ENCODE measurements at regions not wholly inside any gene's neighbourhood (a gene's known extent, or its start where the extent isn't known, plus 50 kb on each side); places are given as distances from the start of the nearest gene placed in this dataset.

DNA sequence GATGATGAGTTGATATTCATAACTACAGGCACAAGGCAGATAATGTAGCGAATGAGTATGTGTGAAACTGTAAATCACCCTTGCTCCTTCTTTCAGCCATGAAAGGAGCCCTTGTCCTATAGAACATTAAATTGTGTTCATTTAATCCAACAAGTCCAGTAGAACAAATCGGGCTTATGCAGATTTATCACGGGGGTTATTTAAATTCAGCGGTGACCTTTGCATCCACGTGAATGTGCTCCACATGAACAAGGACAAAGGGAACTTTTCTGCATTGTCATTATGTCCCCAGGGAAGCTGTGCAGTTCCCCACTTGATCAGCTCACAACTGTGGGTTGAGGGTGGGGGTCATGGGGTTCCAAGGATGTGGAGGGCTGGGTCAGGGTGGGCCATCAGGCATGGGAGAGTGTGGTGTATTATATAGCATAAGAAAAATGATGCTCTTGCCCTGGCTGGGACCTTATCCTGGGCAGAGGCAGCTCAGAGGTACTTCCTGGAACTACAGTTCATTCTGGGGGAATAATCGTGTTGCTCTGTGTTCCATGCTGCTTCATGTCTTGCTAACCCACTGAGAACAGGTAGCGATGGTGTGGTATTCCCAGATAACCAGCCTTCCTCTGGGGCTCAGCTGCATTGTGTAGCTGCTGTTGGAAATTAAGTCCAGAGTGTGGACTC, 306.6 kb downstream of the FAT3 start:
- TF ChIP-seq, protein P1, sequence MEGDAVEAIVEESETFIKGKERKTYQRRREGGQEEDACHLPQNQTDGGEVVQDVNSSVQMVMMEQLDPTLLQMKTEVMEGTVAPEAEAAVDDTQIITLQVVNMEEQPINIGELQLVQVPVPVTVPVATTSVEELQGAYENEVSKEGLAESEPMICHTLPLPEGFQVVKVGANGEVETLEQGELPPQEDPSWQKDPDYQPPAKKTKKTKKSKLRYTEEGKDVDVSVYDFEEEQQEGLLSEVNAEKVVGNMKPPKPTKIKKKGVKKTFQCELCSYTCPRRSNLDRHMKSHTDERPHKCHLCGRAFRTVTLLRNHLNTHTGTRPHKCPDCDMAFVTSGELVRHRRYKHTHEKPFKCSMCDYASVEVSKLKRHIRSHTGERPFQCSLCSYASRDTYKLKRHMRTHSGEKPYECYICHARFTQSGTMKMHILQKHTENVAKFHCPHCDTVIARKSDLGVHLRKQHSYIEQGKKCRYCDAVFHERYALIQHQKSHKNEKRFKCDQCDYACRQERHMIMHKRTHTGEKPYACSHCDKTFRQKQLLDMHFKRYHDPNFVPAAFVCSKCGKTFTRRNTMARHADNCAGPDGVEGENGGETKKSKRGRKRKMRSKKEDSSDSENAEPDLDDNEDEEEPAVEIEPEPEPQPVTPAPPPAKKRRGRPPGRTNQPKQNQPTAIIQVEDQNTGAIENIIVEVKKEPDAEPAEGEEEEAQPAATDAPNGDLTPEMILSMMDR (IDR thresholded peaks at IDR 0.05) = no peak
- TF ChIP-seq JUN (IDR thresholded peaks at IDR 0.05) (no peak), CBX2 (IDR thresholded peaks at IDR 0.05; ENCODE audit: borderline replicate concordance, low read depth) (no peak), RCOR1 (IDR thresholded peaks at IDR 0.05; ENCODE audit: low read depth, low read length) (no peak), CBX8 (IDR thresholded peaks at IDR 0.05) (no peak), EP300 (IDR thresholded peaks at IDR 0.05) (no peak), BHLHE40 (IDR thresholded peaks at IDR 0.05; ENCODE audit: low read depth, low read length) (no peak), HEYL (CRISPR knock-in tag; IDR thresholded peaks at IDR 0.05) (no peak), NPAS2 (CRISPR knock-in tag; IDR thresholded peaks at IDR 0.05; ENCODE audit: borderline replicate concordance) (no peak), CHD4 (IDR thresholded peaks at IDR 0.05; ENCODE audit: borderline replicate concordance) (no peak), POLR2A (IDR thresholded peaks at IDR 0.05; ENCODE audit: low read length) (no peak)
- TF ChIP-seq, protein P2, sequence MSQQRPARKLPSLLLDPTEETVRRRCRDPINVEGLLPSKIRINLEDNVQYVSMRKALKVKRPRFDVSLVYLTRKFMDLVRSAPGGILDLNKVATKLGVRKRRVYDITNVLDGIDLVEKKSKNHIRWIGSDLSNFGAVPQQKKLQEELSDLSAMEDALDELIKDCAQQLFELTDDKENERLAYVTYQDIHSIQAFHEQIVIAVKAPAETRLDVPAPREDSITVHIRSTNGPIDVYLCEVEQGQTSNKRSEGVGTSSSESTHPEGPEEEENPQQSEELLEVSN (IDR thresholded peaks at IDR 0.05; ENCODE audit: borderline replicate concordance, low read depth) = no peak
- TF ChIP-seq, protein P3, sequence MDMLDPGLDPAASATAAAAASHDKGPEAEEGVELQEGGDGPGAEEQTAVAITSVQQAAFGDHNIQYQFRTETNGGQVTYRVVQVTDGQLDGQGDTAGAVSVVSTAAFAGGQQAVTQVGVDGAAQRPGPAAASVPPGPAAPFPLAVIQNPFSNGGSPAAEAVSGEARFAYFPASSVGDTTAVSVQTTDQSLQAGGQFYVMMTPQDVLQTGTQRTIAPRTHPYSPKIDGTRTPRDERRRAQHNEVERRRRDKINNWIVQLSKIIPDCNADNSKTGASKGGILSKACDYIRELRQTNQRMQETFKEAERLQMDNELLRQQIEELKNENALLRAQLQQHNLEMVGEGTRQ (IDR thresholded peaks at IDR 0.05) = no peak
- TF ChIP-seq, protein P4, sequence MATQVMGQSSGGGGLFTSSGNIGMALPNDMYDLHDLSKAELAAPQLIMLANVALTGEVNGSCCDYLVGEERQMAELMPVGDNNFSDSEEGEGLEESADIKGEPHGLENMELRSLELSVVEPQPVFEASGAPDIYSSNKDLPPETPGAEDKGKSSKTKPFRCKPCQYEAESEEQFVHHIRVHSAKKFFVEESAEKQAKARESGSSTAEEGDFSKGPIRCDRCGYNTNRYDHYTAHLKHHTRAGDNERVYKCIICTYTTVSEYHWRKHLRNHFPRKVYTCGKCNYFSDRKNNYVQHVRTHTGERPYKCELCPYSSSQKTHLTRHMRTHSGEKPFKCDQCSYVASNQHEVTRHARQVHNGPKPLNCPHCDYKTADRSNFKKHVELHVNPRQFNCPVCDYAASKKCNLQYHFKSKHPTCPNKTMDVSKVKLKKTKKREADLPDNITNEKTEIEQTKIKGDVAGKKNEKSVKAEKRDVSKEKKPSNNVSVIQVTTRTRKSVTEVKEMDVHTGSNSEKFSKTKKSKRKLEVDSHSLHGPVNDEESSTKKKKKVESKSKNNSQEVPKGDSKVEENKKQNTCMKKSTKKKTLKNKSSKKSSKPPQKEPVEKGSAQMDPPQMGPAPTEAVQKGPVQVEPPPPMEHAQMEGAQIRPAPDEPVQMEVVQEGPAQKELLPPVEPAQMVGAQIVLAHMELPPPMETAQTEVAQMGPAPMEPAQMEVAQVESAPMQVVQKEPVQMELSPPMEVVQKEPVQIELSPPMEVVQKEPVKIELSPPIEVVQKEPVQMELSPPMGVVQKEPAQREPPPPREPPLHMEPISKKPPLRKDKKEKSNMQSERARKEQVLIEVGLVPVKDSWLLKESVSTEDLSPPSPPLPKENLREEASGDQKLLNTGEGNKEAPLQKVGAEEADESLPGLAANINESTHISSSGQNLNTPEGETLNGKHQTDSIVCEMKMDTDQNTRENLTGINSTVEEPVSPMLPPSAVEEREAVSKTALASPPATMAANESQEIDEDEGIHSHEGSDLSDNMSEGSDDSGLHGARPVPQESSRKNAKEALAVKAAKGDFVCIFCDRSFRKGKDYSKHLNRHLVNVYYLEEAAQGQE (IDR thresholded peaks at IDR 0.05) = no peak
